ENCODE measurements at regions not wholly inside any gene's neighbourhood (a gene's known extent, or its start where the extent isn't known, plus 50 kb on each side); places are given as distances from the start of the nearest gene placed in this dataset.

DNA sequence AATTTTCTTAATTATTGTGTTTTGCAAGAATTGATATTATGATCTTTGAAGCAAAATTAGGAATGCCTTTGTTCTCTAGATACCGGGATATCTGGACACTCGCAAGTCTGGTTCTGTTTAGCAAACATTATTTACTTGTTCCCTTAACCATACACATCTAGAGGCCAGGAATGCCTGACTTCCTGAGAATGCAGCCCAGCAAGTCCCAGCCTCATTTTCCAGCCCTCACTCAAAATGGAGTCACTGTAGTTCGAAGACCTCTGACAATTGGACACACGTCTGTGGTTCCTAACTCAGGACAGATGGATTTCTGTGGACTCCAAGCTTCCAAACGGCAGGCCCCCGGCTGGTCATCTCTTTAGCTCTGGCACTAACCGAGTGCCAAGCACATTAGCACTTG, 355.4 kb upstream of the RBFOX1 start:
- H3K4me3 ChIP-seq (ENCODE audit: low read depth, low read length), result no peak overlapping the region
- no peak for DNase-seq (ENCODE audit: low read depth)
- no peak for TF ChIP-seq CTCF (IDR thresholded peaks at IDR 0.05; ENCODE audit: insufficient read depth, low read depth, low read length)

GRCh38 chr16:6976716-6977115, 355.9 kb upstream of the RBFOX1 start:
- no peak for TF ChIP-seq CTCF (IDR thresholded peaks at IDR 0.05; ENCODE audit: insufficient read depth, low read depth, low read length)
- no peak overlapping the region for H3K4me3 ChIP-seq (ENCODE audit: low read depth, low read length)
- DNase-seq (ENCODE audit: low read depth), result no peak

DNA sequence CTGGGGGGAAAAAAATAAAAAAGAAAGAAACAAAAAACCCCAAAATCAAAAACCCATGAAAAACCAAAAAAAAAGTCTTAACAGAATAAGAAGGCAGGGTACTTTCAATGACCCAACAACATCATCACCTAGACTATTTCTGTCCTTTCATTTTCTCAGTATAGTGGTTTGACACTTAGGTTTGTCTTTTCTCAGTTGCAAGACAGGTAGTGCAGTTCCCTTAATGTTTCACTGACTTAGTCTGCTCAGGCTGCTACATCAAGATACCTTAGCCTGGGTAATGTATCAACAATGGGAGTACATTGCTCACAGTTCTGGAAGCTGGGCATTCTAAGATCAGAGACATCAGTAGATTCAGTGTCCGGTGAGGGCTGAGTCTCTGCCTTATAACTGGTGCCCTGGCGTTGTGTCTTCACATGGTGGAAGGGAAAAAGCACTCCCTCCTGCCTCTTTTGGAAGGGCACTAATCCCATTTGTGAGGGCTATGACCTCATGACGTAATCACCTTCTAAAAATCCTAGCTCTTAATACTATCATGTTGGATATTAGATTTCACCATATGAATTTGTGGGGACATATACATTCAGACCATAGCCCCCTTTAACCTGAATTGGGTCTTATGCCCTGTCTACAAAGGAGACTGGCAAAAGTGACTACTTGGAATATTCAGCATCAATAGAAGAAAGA, 362.3 kb upstream of the RBFOX1 start:
- no peak for TF ChIP-seq CTCF (IDR thresholded peaks at IDR 0.05; ENCODE audit: insufficient read depth, low read depth, low read length)
- H3K4me3 ChIP-seq (ENCODE audit: low read depth, low read length), result no peak overlapping the region
- no peak for DNase-seq (ENCODE audit: low read depth)

DNA sequence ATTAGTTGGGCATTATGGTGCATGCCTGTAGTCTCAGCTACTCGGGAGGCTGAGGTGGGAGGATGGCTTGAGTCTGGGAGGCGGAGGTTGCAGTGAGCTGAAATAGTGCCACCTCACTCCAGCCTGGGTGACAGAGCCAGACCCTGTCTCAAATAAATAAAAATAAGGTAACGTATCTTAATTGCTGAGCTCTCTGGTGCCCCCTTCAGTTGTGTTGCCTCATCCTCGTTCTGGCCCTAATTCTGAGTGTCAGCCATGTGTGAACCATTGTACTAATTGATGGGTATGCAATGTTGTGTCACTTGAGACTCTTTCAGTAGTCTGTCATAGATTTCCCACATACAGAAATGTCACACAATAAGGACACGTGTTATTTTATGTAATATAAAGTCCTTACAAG, 363.1 kb upstream of the RBFOX1 start:
- H3K4me3 ChIP-seq (ENCODE audit: low read depth, low read length), result no peak overlapping the region
- no peak for TF ChIP-seq CTCF (IDR thresholded peaks at IDR 0.05; ENCODE audit: insufficient read depth, low read depth, low read length)
- no peak for DNase-seq (ENCODE audit: low read depth)

- DNase-seq (ENCODE audit: low read depth), result no peak
- no peak overlapping the region for H3K4me3 ChIP-seq (ENCODE audit: low read depth, low read length)
- no peak for TF ChIP-seq CTCF (IDR thresholded peaks at IDR 0.05; ENCODE audit: insufficient read depth, low read depth, low read length)
Observed at GRCh38 chr16:6967796-6968320, 364.8 kb upstream of the RBFOX1 start.

- DNase-seq (ENCODE audit: low read depth), result no peak
- no peak overlapping the region for H3K4me3 ChIP-seq (ENCODE audit: low read depth, low read length)
- TF ChIP-seq CTCF (IDR thresholded peaks at IDR 0.05; ENCODE audit: insufficient read depth, low read depth, low read length), result no peak
Observed at GRCh38 chr16:6966925-6967324, 365.7 kb upstream of the RBFOX1 start.

- no peak for TF ChIP-seq CTCF (IDR thresholded peaks at IDR 0.05; ENCODE audit: insufficient read depth, low read depth, low read length)
- H3K4me3 ChIP-seq (ENCODE audit: low read depth, low read length), result no peak overlapping the region
- no peak for DNase-seq (ENCODE audit: low read depth)
Observed at GRCh38 chr16:6964679-6965078, 368.0 kb upstream of the RBFOX1 start.

Data from fibroblast of villous mesenchyme (primary cell).